ENCODE measurements at regions not wholly inside any gene's neighbourhood (a gene's known extent, or its start where the extent isn't known, plus 50 kb on each side); places are given as distances from the start of the nearest gene placed in this dataset.

DNA sequence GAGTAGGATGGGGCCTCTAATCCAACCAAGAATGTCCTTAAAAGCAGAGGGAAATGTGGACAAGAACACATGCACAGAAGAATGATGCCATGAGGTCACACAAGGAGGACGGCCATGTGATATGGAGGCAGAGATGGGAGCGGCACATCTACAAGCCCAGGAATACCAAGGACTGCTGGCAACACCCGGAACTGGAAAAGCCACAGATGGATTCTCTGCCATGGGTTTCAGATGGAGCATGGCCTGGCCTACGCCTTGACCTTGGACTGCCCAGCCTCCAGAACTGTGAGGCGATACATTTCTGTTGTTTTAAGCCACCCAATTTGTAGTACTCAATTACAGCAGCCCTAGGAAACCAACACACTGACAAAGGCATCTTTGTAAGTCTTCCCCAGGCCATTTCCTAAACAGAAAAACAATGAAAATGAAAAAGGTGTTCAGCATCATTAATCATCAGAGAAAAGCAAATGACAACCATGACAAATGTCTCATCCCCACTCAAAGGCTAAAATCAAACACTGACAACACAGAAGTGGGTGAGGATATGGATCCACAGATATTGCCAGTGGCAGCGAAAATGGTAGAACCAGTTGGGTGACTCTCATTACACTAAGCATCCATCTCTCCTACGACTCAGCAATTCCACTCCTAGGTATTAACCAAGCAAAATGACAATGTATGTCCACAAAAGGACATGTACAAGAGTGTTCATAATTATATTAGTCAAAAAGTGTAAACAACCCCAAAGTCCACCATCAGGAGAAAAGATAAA lies 76.9 kb upstream of the CNEP1R1 start:
- DNase-seq (ENCODE audit: extremely low read depth, low read depth) = no peak
- no peak overlapping the region for H3K4me3 ChIP-seq (replicated peaks; ENCODE audit: low read depth, low read length)
- TF ChIP-seq, protein P1, sequence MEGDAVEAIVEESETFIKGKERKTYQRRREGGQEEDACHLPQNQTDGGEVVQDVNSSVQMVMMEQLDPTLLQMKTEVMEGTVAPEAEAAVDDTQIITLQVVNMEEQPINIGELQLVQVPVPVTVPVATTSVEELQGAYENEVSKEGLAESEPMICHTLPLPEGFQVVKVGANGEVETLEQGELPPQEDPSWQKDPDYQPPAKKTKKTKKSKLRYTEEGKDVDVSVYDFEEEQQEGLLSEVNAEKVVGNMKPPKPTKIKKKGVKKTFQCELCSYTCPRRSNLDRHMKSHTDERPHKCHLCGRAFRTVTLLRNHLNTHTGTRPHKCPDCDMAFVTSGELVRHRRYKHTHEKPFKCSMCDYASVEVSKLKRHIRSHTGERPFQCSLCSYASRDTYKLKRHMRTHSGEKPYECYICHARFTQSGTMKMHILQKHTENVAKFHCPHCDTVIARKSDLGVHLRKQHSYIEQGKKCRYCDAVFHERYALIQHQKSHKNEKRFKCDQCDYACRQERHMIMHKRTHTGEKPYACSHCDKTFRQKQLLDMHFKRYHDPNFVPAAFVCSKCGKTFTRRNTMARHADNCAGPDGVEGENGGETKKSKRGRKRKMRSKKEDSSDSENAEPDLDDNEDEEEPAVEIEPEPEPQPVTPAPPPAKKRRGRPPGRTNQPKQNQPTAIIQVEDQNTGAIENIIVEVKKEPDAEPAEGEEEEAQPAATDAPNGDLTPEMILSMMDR (IDR thresholded peaks at IDR 0.05; ENCODE audit: low read depth, low read length, missing control alignments) = no peak

- no peak overlapping the region for H3K4me3 ChIP-seq (replicated peaks; ENCODE audit: low read depth, low read length)
- TF ChIP-seq, protein P1 (IDR thresholded peaks at IDR 0.05; ENCODE audit: low read depth, low read length, missing control alignments) = no peak
- no peak for DNase-seq (ENCODE audit: extremely low read depth, low read depth)
Observed at GRCh38 chr16:49951574-49952195, 73.3 kb upstream of the CNEP1R1 start.

GRCh38 chr16:49952386-49952785 lies 72.6 kb upstream of the CNEP1R1 start:
- DNase-seq (ENCODE audit: extremely low read depth, low read depth) = no peak
- H3K4me3 ChIP-seq (replicated peaks; ENCODE audit: low read depth, low read length) = no peak overlapping the region
- TF ChIP-seq, protein P1 (IDR thresholded peaks at IDR 0.05; ENCODE audit: low read depth, low read length, missing control alignments) = no peak

DNA sequence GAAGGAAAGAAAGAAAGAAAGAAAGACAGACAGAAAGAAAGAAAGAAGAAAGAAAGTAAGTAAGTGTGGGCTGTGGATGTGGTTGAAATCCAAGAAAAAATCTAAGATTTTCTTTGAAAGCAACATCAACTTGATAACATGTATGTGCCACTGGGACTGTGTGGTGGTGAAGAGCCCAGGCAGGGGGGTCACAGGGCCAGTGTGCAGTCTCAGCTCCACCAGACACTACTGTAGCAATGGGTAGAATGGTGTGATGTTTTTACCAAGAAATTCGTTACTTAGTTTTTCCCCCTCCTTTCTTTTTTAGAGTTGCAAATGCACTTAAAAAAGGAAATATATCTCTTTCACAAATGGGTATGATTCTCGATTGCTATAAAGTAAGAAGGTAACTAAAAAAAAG lies 71.9 kb upstream of the CNEP1R1 start:
- DNase-seq (ENCODE audit: extremely low read depth, low read depth) = no peak
- TF ChIP-seq, protein P1 (IDR thresholded peaks at IDR 0.05; ENCODE audit: low read depth, low read length, missing control alignments) = no peak
- no peak overlapping the region for H3K4me3 ChIP-seq (replicated peaks; ENCODE audit: low read depth, low read length)

DNA sequence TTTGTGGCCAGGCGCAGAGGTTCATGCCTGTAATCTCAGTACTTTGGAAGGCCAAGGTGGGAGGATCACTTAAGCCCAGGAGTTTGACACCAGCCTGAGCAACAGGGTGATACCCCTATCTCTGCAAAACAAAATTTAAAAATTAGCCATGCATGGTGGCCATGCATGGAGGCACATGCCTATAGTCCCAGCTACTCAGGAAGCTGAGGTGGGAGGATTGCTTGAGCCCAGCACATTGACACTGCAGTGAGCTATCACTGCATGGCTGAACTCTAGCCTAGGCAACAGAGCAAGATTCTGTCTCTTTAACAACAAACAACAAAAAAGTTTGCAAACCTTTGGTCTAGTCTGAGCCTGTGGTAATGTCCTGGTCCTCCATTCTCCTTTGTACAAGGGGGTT lies 69.2 kb upstream of the CNEP1R1 start:
- no peak for DNase-seq (ENCODE audit: extremely low read depth, low read depth)
- TF ChIP-seq, protein P1 (IDR thresholded peaks at IDR 0.05; ENCODE audit: low read depth, low read length, missing control alignments) = no peak

DNA sequence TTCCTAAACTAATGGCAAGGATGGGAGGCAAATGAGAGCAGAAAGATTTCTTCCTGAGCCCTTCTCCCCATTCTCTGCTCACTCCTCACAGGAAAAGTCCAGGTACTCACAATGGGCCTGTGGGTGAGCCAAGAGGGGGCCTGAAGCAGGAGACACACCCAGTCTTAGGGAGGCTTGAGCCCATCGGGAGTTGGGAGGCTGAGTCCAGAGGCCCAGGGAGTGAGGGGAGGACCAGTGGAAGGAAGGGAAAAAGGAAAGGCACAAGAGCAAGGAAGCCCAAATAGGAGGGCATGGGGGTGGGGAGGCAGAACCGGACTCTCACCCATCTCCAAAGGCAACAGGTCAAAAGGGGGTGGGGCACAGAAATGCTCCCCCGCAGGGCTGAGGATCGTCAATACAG lies 68.1 kb upstream of the CNEP1R1 start:
- H3K4me3 ChIP-seq (replicated peaks; ENCODE audit: low read depth, low read length) = no peak overlapping the region
- no peak for DNase-seq (ENCODE audit: extremely low read depth, low read depth)
- TF ChIP-seq, protein P1 (IDR thresholded peaks at IDR 0.05; ENCODE audit: low read depth, low read length, missing control alignments) = no peak

More for the DNA sequence above, 69.2 kb upstream of the CNEP1R1 start:
- no peak overlapping the region for H3K4me3 ChIP-seq (replicated peaks; ENCODE audit: low read depth, low read length)

Measured in HFF-Myc (cell line).